NT2/D1 (cell line): ENCODE measurements at regions not wholly inside any gene's neighbourhood (a gene's known extent, or its start where the extent isn't known, plus 50 kb on each side); places are given as distances from the start of the nearest gene placed in this dataset.

Experiments used
- SUZ12 ChIP-seq: IDR thresholded peaks from 2 replicates; pipeline ENCODE4 v1.6.1; 2011; ENCODE audit not compliant: insufficient read length, insufficient read depth; ENCODE audit errors: extremely low read depth
- YY1 ChIP-seq: IDR thresholded peaks from 2 replicates; pipeline ENCODE4 v1.6.1; 2011; ENCODE audit not compliant: insufficient read length, insufficient read depth
- ZNF274 ChIP-seq: IDR thresholded peaks from 2 replicates; pipeline ENCODE4 v1.6.1; 2011; ENCODE audit warnings: mild to moderate bottlenecking, low read depth, low read length

GRCh38 chr2:51986101-51986500 lies 954.2 kb upstream of the NRXN1 start:
- TF ChIP-seq ZNF274 (no peak), YY1 (no peak), SUZ12 (no peak)
